ENCODE measurements at regions not wholly inside any gene's neighbourhood (a gene's known extent, or its start where the extent isn't known, plus 50 kb on each side); places are given as distances from the start of the nearest gene placed in this dataset.

GRCh38 chr17:51374209-51374608 is 113.9 kb downstream of the UTP18 start:
- TF ChIP-seq CTCF (IDR thresholded peaks at IDR 0.05; ENCODE audit: low read depth, low read length), result no peak
- TF ChIP-seq EZH2phosphoT487 (IDR thresholded peaks at IDR 0.05; ENCODE audit: low read depth), result no peak
